ENCODE measurements at regions not wholly inside any gene's neighbourhood (a gene's known extent, or its start where the extent isn't known, plus 50 kb on each side); places are given as distances from the start of the nearest gene placed in this dataset.

DNA sequence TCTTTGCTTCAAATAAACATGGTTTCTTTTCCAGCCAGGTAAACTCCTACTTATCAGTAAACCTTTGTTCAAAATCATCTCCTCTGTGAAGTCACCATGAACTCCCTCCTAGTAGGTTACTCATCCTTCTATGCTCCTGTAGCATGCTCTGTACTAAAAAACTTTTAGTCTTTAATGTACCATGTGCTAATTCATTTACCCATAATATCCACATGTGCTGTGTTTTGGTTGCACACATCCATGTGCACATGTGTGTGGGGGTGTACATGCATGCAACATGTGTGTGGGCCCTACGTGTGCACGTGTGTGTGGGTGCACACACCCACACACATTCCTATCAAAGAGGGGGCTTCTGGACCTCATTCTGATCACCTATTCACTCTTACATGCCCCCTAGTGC, 259.9 kb upstream of the SP4 start:
- no peak for DNase-seq

DNA sequence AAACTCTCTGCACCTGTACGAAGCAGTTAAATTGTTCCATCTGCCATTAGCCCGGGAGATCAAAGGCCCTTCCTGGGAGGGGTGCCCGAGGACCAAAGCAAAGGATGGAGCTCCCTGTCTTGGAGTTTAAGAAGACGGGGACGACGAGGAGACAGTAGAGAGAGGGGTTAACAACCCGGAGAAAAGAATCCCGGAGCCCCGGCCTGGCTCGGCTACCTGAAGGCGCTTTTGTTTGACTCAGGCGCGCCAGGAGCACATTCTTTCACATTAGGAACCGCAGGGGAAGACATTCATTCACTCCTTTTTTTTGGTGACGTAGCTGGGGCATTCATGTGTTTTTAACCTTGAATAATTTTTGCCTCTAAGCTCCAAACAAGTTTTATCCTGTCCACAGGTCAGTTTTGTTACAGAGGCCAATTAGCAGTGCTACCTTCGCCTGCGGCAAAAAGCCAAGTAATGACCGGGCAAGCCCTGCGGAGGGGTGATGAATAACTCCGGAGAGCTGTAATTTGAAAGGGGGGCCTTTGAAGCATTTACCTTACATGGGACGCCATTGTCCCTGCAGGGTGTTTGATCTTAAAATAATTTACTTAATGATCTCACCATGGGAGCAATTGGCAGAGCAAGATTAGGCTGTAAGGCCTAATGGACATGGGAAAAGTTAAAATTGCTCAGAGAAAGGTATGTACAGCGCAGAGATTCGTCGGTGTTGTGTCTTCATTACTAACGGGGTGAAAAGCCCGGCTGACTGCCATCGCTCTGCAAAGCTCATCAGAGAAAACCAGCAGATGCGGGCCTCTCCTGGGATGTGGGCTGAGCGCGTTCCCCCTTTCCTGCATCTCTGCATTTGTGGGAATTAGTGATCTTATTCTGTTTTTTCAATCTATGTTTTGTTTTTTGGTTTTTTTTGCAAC, 258.0 kb upstream of the SP4 start:
- no peak for DNase-seq

DNA sequence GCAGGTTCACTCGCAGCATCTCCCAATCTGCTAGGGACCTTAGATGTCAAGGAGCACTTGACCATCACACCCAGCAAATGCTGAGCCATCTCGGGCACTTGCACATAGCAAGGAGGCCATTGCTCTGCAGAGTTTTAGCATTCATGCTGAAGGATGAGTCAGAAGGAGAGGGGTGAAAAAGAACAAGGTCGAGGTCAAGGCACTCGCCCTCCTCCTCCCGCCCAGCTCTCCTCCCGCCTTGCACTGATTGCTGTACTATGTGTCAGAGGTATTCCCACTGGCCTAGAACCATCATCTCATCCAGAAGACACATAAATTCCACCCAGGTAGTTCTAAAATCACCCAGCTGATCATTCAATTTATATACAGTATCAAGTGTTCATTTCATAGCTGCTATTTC, 255.1 kb upstream of the SP4 start:
- no peak for DNase-seq

DNA sequence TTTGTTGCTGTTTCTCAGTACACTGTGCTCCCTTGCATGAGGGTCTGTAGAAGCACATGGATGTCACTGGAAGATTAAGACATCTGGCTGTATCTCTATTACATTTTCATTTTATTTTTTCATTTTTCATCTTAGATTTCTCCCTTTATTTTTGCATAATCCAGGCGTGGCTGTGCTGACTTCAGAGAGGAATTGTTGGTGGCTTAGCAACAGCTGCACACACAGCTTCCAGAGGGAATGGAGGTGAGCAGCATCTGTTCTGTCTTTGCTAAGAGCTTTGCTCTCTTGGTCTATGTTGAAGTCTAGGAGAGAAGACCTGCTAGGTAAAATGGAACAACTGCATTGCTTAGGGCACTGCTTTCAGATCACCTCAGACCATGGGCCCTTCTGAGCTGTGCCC, 254.4 kb upstream of the SP4 start:
- DNase-seq = no peak

DNA sequence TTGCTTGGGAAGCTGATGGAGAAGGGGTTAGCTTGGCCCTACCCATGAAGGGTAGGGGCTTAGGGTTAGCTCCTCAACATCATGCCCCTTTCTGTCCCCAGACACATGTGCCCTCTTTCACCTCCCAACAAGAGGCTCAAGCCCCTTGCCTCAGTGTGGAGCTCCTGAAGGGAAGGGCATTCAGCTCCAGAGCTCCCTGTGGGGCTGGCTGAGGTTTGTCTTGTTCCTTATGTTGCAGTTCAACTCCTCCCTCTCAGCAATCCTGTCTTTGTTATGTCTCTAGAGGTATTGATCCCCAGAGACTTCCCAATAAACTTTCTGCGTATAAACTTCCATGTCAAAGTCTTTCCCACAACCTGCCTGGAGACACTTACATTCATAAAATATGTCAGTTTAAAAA, 252.2 kb upstream of the SP4 start:
- no peak for DNase-seq

DNA sequence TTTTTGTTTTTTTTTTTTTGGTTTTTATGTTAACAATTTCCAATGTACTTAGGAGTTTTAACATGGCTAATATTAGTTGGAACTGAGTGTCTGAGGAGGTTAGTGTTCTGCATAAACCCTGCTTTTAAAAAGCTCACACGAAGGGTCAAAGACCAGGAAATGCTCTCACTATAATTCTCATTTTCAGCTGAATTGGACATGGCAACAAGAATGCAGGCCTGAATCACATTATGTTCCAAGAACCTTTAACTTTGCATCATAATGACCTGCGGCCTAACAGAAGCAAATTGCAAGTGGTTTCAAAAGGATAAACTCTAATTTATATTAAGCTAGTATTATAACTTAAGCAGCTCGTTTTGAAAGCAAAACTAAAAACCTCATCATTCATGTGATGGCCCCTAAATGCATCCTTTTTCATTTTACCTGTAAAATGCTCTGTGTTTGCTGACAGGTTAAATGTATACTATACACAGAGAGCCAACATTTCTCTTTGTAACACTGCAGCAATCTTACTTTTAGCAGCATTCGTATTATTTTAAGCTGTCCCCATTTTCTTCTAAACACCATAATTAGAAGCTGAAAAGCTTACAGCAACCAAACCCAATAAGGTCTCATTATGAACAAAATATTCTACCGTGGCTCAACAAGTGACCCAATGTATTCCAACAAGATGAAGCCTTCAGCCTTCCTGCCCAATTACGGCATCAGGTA, 242.8 kb upstream of the SP4 start:
- no peak for DNase-seq

DNA sequence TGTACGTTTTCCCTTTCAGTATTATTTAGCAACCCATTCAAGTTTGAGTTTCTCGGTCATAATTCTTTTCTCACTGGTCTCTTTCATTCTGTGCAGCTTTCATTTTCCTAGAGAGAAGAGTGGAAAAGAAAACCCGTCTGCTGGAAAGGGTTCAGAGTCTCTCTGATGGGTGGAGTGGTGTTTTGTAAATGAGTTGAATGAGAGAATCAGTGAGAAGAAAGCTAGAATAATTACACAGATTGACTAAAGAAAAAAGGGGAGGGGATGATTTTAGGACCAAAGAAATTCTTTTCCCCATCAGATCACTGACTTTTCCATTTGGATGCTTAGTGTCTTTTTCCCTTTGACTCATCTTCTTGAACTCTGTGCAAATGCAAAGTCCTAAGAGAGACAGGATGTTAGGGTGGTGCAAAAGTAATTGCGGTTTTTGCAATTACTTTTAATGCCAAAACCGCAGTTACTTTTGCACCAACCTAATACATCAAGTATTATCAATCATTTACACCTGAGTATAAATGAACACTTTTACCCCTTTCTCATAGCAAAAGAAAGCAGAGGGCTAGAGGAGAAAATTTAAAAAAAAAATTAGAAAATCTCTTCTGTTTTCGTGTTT, 242.1 kb upstream of the SP4 start:
- no peak for DNase-seq

DNA sequence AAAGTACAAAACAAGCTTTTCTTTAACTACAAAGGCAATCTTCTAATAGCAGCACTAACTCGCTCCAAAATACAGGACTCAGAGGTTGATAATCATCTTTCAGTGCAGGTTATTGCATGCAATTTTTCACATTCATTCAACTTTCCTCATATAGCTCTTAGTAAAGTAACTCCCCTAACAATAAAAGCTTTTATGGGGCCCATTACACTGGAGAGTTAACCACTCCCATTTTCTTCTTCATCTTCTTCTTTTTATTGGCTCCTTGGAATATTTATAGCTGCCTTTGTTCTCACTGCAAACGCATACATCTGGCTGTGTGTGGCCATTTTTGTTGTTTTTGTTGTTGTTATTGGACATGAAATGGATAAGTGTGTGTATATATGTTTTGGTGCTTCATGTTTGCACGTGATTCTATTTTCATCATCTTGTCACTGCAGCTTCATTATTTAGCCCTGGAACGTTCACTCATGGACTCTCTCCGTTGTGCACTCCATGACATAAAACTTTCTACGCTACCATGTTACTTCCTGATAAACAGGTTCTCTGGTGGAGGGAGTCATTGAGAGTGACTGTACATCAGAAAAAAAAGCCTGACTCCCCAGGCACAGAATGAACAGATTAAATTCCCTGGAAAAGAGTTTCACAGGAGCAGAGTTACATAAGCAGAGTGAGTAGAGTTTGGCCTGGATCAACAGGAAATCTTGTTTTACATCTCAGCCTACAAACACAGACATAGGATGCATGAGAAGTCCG, 236.4 kb upstream of the SP4 start:
- no peak for DNase-seq

DNA sequence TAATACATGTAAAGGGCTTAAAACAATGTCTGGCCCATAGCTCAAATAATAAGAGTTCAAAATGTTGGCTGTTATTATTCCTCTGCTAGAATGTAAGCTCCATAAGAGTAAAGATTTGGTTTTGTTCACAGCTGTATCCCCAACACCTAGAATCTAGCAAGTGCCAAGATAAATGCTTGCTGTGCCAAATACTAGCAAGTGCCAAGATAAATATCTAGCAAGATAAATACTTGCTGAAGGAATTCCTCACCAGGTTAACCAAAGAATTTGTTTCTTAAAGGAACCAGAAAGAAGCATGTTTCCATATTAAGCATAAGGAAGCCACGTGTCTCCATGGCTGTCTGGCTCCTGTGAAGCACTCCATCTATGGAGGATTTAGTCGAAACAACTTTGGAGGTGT, 235.2 kb upstream of the SP4 start:
- DNase-seq = no peak

DNA sequence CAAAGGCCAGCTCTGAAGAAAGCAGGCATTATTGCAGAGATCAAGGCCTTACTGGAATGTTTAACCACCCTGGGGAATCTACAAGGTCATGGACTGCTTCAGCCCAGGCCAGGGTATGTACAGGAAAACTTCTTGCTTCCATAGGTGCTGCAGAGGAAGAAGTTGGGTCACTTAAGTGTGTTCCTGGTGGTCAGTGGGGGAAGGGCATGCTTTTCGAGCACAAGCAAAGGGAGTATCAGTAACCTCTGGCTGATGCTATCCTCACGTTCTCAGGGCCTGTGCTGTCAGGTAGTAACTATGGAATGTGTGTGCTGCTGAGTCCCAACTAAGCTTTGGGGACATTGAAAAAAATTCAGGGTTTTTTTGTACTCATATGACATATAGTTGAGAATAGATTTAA, 234.0 kb upstream of the SP4 start:
- no peak for DNase-seq

DNA sequence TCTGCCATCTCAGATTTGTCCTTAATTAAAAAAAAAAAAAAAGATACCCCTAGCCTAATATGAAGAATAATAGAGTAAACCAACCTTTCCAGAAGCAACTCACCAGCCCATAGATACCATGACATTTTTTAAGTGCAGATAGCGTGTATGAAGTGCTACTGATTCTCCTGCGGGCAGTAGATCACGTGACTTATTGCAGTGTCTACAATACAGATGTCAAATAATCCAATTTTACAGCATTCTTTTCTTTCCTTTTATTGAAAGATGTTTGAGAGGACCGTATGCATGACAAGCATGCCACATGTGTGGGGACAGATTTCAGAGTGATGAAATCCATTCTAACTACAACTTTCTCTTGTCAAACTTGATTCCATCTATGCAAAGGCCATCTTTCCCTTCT, 232.9 kb upstream of the SP4 start:
- DNase-seq = no peak

DNA sequence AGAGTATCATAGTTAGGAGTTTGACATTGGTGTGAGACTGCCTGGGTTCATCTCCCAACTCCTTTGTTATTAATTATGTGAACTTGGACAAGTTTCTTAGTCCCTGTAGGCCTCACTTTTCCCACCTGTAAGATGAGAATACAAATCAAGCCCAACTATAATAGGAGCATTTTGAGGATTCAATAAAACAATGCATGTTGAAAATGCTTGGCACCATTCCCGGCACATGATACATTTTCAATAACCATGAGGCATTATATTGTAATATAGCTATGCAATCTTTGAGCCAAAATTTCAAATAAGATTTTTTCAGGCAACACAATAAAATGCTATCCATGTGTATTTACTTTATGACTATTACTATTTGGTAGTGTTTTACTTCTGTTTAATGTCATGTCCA, 229.0 kb upstream of the SP4 start:
- no peak for DNase-seq

DNA sequence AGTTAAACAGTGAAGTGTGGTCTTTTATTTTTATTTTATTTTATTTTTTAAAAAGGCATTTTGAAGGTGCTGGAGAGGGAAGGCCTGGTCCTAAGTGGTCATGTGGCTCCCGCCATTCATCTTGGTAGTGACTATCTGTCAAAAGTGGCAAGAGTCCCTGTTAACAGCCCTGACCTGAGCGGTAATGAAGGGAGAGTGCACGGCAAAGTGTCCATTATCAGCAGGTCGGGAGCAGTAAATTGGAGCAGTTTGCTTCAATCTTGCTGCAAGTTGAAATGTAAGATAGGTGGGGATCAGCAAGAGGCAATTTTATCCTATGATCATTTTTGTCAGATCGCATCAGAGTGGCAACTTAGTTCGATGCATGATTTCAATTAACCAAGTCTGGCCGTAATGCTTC, 227.4 kb upstream of the SP4 start:
- DNase-seq = no peak

DNA sequence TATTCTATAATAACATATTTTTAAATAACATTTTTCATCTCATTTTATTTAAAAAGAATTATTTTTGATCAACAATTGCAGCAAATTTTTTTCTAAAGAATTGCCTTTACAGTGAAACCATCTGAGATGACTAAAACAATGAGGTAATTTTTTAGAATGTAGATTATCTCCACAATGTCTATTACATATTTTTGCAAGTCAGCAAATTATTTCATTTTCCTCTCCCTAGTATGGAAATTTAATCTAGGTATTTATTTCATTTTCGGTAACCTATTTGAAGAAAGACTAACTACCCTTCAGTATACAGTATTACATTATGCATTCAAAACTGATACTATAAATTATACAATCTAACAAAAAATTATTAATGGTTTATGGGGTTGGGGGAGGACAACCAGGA, 213.2 kb upstream of the SP4 start:
- no peak for DNase-seq

DNA sequence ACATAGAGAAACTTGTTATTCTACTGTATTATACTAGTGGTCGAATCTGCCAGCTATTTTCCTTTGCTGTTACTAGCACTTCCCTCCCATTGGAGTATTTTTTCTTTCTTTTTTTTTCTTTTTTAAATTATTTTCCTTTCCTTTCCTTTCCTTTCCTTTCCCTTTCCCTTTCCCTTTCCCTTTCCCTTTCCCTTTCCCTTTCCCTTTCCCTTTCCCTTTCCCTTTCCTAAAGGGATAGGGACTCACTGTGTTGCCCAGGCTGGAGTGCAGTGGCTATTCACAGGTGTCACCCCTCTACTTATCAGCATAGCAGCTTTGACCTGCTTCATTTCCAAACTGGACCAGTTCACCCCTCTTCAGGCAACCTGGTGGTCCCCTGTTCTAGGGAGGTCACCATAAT, 212.6 kb upstream of the SP4 start:
- no peak for DNase-seq

DNA sequence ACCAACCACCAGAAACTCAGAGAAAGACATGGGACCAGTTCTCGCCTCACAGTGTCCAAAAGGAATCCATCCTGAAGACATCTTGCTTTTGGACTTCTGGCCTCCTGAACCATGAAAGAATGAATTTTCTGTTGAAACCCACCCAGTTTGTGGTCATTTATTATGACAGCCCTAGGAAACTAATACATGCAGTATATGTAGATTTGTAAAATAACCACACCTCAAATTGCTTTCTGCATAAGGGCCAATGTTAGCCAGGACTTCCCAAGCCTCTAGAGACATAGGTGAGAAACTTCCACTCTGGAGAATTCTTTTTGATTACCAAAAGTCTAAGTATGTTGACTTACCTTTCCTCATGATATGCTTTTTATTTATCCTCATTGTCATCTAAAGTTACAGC, 210.5 kb upstream of the SP4 start:
- DNase-seq = no peak

DNA sequence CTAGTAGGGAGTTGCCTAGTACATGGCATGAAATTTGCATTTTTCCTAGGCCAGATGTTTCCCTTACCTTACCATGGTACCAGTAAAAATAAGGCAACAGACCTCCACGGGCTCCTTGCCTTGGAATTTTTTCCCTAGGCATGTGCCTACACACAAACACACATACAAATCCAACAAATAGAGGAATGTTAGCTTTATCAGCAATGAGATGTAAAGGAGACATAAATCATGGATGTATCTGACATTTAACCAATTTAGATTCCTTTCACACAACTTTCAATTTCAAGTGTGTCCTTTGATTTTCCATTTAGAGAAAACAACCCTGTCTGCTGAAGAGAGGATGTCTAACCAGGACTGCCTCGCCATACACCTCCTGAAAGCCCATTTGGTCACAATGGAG, 209.7 kb upstream of the SP4 start:
- DNase-seq = no peak

DNA sequence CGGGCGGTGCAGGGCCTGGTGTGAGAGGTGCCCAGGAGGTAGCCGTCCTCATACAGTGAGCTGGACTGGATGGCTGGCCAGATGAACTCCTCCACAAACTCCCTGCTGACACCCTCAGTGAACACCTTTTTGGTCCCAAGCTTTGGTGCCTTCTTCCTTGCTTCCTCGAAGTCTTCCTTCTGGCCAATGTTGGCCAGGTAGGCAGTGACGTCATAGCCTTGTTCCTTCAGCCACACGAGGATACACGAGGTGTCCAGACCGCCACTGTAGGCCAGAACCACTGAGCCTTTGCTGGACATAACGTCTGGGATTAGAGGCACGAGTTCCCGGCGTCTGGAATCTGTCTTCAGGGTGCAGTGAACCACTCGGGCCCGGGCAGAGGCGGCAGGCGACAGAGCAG, 206.8 kb upstream of the SP4 start:
- DNase-seq = no peak

DNA sequence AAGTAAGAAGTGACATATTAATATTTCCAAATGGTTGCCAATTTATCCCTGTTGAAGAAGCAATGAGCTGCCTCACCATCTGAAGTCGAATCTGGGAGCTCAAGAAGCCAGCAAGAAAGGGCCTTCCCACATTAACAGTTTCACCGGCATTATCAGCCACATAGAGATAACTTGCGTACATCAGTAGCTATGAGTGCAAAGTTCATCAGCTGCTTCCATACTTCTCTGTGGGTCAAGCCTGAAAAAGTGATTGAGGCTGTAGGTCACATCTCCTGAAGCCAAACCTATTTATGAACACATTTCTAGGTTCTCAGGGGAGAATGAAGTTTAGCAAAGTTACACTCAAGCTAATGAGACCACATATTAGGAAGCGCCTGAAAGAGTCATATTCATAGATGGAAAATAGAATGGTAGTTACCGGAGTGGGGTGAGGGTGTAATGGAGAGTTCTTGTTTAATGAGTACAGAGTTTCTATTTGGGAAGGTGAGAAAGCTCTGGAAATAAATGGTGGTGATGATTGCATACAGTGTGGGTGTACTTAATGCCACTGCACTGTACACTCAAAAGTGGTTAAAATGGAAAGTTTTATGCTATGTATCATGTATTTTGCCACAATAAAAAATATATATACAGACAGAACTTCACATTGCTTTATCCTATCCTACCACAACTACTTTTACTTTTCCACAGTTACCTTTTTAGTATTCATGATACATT, 189.3 kb upstream of the SP4 start:
- no peak for DNase-seq

DNA sequence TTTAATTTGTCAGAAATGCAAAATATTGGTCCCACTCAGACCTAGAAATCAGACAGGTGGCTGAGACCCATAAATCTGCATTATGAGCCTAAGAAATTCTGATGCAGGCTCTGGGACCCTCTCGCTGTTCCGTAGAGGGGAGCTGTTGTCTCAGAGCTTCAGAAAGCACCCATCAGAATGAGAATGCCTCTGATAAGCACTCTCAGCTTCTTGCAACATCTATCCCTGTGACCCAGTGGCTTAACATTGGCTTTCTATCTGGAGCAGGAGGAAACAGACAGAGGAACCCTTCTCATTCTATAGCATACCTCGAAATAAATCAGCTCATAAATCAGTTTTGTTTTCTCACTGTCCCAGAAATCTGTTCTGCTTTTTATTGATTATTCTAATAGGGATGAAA, 184.6 kb upstream of the SP4 start:
- no peak for DNase-seq

DNA sequence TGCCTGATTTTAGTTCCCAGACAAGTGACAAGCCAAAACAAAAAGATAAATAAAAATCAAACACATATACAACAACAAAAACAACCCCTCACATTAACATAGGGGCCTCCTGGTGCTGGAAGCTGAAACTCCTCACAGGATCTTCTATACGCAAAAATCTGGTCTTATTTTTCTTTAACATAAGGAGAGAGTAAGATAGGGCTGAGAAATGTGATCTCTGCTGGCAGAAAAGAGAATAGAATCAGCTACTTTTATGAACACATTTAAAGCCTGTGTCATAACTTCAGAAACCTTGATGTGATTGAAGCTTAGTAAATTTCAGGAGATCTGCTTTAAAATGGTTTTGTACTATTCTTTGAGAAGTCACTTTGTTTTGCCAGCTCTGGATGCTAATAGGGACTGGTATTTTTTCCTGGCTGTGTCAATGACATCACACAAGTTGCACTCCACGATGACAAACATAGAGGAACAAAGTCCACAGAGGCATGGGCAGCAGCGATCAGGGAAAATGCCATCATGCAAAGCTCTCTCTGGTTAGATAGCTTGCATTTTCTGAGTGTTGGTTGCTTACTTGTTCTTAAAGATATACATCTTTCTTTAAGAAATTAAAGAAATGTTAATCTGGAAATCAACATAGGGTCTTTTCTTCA, 176.6 kb upstream of the SP4 start:
- DNase-seq = no peak
